ENCODE measurements at regions not wholly inside any gene's neighbourhood (a gene's known extent, or its start where the extent isn't known, plus 50 kb on each side); places are given as distances from the start of the nearest gene placed in this dataset.
"Not testable (repeated sequence)": the region's sequence is repeated elsewhere in the genome, so short reads cannot be mapped to it uniquely, and the experiment has no call there.

DNA sequence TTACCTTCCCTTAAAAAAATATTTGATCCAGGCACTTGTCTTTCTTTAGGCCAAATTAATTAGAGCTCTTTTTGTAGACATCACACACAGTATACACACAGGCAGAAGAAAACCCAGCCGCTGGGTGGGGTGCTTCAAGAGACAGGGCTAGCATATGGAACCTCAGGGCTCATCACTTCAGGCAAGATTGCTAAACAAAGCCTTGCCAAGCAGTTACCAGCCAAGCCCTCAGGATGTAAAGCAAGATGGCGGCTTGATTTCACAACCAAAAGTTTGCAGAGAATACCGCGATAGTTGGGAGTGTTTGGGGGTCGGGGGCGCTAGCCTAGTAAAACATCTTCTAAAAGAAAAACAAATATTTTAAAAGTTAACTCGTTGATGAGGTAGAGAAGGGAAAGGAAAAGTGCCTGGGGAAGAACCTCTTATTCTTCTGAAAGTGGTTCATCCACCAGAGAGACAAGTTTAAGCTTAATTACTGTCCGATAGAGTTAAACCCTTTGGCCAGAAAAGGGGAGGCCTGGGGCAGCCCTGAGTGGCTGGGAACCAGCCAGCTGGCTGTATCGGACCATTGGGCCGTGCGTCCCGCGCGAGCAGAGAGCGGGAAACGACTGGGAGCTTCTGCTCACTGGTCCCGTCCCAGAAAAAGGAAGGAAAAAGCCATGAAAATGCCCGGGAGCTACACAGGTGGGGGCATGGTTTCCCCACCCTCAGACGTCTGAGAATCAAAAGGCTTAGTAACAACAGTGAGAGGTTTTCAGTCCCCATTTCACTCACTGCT is 254.9 kb upstream of the PCDH20 start:
- no peak for DNase-seq (ENCODE audit: low spot score)

DNA sequence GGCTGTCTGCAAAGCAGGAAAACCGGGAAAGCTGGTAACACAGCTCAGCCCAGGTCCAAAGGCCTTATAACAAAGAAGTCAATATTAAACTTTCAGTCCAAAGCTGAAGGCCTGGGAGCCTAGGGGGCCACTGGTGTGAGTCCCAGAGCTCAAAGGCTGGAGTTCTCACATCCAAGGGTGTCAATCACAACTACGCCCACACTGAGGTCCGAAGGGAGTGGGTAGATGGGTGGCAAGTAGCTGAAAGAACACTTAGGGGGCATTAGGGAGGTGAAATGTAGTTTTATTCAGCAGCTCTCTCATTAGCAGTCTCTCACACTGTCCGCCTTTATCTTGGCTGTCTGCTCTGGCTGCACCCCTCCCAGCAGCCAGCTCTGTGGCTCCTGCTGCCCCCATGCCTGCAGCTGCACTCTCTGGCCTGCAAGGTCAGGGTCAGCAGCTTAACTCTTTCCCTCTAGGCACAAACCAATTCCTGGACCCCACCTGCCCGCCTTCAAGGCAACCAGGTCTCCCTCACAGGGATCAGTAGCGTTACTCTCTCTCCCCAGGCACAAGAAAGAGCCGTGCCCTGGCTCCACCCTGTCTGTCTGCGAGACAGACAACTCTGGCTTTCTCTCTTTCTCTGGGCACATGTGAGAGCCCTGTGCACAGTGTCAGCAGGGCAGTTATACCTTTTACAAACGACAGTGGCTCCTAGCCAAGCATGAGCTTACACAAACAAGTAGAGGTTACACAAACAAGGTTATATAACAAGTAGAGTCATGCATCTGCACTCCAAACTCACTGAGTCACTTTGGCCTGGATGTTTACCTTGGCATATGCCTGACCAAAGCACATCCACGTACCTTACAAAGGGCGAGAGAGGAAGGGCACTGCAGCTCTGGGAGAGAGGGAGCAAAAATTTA is 249.4 kb upstream of the PCDH20 start:
- no peak for DNase-seq (ENCODE audit: low spot score)

DNA sequence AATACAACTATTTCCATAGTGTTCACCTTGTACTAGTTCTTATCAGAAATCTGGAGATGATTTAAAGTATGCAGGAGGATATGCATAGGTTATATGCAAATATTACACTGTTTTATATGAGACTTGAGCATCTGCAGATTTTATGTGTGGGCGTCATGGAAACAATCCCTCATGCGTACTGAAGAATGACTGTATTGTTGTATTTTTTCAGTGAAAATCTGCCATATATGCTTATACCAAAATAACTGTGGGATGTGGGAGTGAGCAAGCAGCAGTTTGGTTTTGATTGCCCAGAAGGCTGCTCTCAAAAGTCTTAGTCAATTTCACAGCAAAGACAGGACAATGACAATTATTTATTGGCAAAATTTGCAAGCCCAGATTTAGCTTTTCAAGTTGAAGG is 238.8 kb upstream of the PCDH20 start:
- DNase-seq (ENCODE audit: low spot score) = no peak

DNA sequence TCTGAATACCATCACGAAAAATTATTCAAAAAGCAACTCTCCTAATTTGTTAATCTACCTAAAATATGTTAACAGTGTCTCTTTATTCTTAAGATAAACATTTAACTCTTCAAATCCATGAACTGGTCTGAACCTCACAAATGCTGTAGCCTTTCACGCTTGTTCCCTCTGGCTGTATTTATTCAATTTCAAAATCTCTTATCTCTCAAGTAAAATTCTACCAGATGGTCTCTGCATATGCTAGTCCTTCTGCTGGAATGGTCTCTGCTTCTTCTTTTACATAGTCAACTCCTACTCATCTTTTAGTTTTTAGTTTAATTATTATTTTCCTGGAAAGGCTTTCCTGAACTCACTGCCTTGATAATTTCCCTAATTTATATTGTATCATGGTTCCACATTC is 232.9 kb upstream of the PCDH20 start:
- no peak for DNase-seq (ENCODE audit: low spot score)

DNA sequence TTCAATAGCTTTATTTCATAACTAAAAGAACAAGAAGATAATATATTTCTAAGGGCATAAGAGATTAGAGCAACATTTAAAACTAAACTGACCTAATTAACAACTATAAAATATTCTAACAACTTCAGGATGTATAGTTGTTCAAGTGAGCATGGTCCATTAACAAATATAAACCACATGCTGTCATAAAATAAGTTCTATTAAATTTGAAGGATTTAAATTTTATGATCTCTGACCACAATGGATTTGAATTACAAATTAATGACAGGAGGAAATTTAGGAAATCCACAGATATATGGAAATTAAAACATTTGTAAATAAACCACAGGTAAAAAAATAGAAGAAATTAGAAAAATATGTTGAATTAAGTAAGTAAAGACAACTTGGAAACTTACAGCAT is 196.5 kb upstream of the PCDH20 start:
- DNase-seq (ENCODE audit: low spot score) = no peak

DNA sequence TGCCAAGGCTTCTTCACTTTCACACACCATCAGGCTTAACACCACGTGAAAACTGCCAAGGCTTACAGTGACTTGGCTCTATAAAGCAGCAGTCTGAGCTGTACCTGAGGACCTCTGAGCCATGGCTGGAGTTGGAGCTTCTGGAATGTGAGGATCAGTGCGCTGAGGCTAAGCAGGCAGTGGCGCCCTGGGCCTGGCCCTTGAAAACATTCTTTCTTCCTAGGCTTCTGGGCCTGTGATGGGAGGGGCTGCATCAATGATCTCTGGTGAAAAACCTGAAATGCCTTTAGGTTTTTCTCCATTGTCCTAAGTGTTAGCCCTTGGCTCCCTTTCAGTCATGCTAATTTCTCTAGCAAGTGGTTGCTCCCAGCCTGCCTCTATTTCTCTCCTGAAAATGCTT is 192.5 kb upstream of the PCDH20 start:
- DNase-seq (ENCODE audit: low spot score) = no peak

DNA sequence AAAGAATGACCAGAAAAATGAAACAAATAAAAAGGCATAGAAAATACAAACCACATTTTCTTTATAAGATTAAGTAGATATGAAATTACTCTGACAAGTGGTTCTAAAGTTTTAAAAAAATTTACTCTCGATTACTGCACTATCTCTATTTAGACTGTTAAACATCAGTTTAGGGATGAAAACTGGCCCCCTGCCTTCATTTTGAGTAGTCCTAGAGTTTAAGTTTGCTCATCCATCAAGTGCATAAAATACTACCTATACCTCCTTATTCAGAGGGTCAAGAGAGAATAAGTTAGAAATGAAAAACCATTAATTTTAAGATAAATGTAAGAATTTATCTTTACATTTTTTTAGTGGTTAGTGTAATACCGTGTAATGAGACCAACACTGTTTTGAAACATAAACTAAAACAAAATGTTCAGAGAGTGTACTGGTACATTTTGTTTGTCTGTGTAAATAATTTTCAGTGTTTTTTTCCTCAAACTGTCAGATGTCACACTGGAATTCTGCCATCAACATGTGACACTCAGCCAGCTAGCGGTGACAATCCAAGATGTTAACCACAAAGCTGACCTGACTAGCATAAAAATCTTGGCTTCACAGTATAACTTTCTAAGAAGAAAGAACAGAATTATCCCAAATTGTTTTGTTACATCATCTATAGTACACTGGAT is 184.8 kb upstream of the PCDH20 start:
- no peak for DNase-seq (ENCODE audit: low spot score)

DNA sequence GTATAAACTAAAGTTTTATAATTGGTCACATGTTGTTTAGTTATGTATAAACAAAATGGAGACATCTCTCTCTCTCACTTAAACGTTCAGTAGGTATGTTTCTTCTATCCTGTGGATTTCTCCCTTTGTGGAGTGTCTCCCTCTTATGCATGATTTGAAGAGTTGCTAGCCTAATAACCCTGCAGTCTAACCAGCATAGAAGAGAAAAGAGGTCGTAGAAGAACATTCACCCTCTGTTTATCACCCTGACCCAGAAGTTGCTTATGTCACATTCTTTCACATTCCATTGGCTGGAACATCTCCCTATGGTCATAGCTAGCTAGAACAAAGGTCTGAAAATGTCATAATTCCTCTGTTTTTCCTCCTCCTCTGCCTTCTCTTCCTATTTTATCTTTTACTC is 176.8 kb upstream of the PCDH20 start:
- no peak for DNase-seq (ENCODE audit: low spot score)

DNA sequence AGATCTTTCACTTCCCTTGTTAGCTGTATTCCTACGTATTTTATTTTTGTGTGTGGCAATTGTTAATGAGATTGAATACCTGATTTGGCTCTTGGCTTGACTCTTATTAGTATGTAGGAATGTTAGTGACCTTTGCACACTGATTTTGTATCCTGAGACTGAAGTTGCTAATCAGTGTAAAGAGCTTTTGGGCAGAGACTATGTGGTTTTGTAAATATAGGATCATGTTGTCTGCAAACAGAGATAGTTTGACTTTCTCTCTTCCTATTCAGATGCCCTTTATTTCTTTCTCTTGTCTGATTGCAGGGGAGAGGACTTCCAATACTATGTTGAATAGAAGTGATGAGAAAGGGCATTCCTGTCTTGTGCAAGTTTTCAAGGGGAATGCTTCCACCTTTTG is 160.3 kb upstream of the PCDH20 start:
- DNase-seq (ENCODE audit: low spot score) = no peak

DNA sequence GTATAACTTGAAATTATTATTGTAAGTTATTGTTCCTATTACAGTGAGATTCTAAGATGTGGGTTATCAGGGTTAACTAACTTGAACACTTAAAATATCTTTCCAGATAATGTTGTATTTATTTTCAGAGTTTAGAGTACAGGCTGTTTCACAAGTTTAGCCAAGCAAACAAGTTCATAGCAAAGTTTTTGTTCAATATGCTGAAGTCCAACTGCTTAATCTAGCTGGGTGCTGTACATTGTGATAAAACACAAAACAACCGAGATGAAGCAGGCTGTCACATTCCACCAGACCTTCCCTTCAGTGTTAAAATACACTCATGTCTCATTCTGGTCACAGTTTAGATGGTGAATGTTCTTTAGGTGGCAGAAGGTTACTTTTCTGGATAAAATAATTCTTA is 148.0 kb upstream of the PCDH20 start:
- no peak for DNase-seq (ENCODE audit: low spot score)

DNA sequence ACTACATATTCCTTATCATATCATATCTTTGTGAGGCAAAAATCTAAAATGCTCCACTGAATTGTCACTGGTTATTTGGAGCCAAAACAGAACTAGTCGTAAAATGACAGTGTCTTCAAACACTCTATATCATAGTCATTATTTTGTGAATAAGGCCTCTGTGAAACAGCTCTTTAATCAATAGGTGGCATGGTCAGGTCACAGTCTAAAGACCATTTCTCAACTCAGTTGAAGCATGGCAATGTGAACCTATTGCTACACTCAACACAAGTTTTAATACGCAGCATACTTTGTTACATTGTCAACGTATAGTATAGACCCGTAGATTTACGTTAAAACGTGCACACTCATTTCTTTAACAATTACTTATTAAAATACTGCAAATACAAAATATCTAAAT is 131.3 kb upstream of the PCDH20 start:
- DNase-seq (ENCODE audit: low spot score) = no peak

DNA sequence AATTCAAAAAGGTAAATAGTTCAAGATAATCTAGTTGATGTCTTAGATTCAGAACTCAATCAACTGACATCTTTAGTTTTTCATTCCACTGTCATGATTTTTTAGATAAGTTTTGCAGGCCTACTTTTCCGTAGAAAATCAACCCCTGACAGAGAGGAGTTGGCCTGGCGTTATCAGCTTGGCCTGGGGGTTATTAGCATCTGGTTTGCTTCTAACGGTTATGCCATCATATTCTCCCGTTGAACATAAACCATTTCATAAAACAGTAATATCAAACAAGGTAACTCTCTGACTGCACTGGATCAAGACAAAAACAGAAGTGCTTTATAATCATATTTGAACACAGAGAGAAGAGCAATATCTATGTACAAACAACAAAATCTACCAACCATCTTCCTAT is 130.8 kb upstream of the PCDH20 start:
- no peak for DNase-seq (ENCODE audit: low spot score)

DNA sequence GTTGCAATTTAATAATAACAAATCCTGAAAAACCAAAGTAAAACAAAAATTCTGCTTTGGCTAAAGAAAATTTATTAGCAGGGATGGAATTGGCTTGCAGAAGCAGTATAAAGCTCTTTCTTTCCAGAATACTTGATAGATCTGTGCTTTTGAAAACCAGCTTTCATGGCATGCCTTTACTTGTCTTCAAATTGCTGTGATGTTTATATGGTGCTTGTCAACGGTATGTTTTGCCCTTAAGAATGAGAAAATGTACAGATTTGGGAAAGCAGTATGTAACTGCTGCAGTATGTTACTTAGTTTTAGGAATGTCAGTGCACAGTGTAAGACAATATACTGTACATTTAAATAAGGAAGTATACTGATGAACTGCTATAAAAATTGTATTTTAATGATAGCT is 120.8 kb upstream of the PCDH20 start:
- DNase-seq (ENCODE audit: low spot score) = no peak

DNA sequence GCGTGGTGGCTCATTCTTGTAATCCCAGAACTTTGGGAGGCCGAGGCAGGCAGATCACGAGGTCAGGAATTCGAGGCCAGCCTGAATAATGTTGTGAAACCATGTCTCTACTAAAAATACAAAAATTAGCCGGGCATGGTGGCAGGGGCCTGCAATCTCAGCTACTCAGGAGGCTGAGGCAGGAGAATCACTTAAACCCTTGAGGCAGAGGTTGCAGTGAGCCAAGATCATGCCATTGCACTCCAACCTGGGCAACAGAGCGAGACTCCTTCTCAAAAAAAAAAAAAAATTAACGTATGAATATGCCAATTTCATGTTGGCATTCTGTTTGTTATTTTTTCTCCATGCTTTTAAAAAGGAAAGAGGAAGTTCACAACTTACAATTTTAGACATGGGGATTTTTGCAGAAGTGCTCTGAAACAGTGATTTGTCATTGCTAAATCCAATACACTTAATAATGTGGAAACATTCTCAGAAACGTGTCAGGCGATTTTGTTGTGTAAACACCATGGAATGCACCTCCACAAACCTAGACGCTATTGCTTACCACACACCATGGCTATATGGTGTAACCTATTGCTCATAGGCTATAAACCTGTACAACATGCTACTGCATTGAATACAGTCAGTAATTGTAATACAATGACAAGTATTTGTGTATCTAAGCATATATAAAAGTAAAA is 115.9 kb upstream of the PCDH20 start:
- no peak for DNase-seq (ENCODE audit: low spot score)

DNA sequence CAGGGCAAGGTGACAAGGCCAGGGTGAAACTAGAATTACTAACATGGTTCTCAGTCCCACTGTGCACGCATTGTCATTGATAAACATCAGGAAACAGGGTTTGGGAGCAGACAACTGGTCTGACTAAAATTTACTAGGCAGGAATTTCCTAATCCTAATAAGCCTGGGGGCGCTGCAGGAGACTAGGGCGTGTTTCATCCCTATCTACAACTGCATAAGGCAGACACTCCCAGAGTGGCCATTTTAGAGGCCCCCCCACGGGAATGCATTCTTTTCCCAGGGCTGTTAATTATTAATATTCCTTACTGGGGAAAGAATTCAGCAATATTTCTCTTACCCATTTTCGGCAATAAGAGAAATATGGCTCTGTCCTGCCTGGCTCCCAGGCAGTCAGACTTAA is 103.6 kb upstream of the PCDH20 start:
- not testable (repeated sequence) for DNase-seq (ENCODE audit: low spot score)

DNA sequence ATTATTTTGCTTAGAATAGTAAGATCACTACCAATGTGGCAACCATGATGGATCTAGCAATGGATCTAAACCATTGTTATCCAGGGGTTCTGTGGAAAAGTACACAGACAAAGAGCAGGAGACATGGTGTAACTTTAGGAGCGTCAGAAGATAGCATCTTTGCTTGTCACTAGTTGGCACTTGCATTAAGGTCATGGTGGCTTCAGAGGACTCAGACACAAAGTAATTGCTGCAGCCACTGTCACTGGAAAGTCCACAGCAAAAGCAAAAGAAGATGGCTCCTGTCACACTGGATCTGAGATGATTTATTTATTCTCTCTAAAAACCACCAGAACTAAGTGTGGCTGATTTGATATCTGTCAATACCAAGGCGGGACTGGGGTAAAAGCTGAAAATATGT is 93.3 kb upstream of the PCDH20 start:
- DNase-seq (ENCODE audit: low spot score) = no peak

DNA sequence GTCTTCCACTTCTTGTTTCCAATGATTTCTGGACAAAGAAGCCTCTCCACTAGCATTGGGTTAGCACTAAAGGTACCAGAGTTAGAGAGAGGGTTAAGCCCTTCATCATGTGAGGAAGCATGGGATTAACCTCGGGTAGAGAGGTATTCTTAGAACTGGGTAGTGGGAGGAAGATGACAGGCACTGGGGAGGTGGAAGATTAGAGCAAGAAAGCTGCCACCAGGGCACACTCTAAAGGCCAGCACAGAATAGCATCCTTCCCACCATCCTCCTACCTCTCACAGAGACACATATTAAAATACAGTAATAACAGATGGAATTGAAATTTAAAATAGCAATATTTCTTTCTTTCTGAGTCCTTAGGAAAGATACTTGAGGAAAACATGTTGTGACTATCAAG is 84.5 kb upstream of the PCDH20 start:
- DNase-seq (ENCODE audit: low spot score) = no peak

DNA sequence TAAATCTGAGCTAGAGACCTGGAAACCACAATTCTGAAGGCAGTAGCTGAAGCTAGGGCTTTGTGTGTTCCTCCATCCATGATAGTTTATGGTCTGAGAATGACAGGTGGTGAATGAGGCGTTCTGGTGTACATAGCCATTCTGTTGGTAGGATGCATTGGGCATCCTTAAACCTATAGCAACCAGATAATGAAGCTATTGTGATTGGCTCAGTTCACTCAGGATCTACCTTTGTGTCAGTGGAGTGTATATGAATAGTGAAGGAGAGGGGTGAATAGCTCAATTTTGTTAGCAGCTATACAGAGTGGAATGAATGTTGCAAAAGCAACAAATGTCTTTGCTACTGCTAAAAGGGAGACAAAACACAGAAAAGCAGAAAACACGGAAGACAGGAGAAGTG is 80.0 kb upstream of the PCDH20 start:
- DNase-seq (ENCODE audit: low spot score) = no peak

DNA sequence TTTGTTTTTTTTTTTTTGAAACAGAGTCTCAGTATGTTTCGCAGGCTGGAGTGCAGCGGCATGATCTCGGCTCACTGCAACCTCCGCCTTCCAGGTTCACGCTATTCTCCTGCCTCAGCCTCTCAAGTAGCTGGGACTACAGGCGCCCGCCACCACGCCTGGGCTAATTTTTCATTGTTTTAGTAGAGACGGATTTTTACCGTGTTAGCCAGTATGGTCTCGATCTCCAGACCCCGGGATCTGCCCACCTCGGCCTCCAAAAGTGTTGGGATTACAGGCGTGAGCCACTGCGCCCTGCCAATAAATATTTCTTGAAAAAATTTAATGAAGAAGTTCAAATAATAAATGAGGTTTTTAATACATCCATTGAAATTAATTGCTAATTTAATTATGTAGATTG is 77.9 kb upstream of the PCDH20 start:
- DNase-seq (ENCODE audit: low spot score) = not testable (repeated sequence)

DNA sequence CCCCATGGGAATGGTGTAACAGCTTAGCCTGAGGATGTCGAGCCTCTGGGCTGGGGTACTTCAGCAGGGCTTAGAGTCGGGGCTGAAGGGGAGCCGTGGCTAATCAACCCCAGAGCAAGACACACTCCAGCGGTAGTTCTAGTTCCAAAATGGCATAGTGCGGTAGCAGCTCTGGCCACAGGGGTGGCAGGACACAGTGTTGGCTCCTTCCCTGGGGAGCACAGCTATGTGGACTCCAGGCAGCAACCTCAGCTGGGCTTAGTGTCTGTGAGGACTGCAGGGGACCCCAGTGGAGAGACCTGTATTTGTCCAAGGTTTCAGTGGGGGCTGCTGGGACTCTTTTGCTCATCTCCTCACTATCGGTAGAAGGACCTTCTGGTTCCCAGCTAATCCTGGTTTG is 70.8 kb upstream of the PCDH20 start:
- DNase-seq (ENCODE audit: low spot score) = no peak

DNA sequence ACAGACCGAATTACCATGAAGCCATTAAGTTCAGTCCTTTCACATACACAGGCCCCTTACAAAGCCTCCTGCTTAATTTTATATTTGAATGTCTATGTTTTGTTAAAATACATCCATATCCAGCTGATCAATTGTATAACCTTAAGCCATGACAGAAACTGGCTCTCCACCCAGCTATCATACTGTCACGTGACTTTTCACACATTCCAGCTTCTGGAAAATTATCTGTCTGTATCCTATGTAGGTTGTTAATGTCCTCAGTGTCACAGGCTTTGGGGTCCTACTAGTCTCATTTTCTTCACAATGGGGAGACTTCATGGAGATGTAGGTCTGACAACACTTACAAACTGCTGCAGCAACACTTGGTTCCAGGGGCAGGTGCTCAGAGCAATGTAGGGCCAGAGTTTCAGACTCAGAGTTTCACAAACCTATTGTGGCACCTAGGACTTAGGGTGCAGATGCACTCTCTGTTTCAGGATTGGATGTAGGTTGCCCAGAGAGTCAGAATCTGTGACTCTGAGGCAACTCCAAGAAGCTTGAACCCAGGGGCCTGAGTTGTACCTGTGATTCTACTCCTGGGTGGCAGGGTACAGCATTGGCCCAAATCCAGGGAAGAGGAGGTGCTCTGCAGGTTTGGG is 69.6 kb upstream of the PCDH20 start:
- DNase-seq (ENCODE audit: low spot score) = no peak

DNA sequence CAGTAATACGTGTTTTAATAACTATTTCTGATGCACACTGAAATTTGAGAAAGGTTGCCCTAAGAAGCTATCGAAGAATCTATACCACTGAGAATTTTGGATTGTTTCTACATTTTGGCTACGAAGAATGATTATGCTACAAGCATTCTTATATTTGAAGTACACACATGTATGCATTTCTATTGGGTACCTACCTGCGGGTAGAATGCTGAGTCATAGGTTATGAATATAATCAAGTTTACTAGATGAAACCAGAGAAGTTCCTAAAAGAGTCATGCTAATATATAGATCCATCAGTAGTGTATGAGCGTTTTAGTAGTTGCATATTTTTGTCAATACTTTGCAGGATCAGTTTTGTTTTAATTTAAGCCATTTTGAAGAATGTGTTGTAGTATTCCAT is 62.0 kb upstream of the PCDH20 start:
- DNase-seq (ENCODE audit: low spot score) = no peak

All from SW480 (cell line).